ENCODE measurements at regions not wholly inside any gene's neighbourhood (a gene's known extent, or its start where the extent isn't known, plus 50 kb on each side); places are given as distances from the start of the nearest gene placed in this dataset.
A peak's percentile ranks its signal among the peaks of the same experiment; 100 is the strongest.
"Not testable (repeated sequence)": the region's sequence is repeated elsewhere in the genome, so short reads cannot be mapped to it uniquely, and the experiment has no call there.

- H3K9me3 ChIP-seq = no peaks in the 10 kb centered on the region
- peaks cover 0 to 15% (median 0%) of the 10 kb centered on the region in 3 donors for H3K4me1 ChIP-seq
- H3K4me3 ChIP-seq = no peak overlapping the region
- H3K36me3 ChIP-seq = no peaks in the 10 kb centered on the region
- no peaks in the 10 kb centered on the region for H3K27me3 ChIP-seq
- TF ChIP-seq EP300 (IDR thresholded peaks at IDR 0.05) (no peak), CTCF (IDR thresholded peaks at IDR 0.05) (no peak), POLR2AphosphoS5 (IDR thresholded peaks at IDR 0.05) (no peak), POLR2A (IDR thresholded peaks at IDR 0.05) (no peak)
- WGBS, 2 donors (ENCODE audit: low coverage in 1 of 2) = 36 to 63% methylated on average over 1 to 2 of the region's 2 CpGs
- no peak for ATAC-seq
- peak overlapping the region; percentile 2 to 76 (median 63) for H3K27ac ChIP-seq
Observed at GRCh38 chr6:63510353-63510686, 62.0 kb upstream of the LOC128125822 start.

GRCh38 chr6:63510849-63511248 is 61.4 kb upstream of the LOC128125822 start:
- no peaks in the 10 kb centered on the region for H3K36me3 ChIP-seq
- no peaks in the 10 kb centered on the region for H3K27me3 ChIP-seq
- ATAC-seq = no peak
- peaks cover 0 to 15% (median 0%) of the 10 kb centered on the region in 3 donors for H3K4me1 ChIP-seq
- no peak overlapping the region for H3K4me3 ChIP-seq
- peak overlapping the region in 2 of 4 donors; percentile 70 to 76 for H3K27ac ChIP-seq
- 78 to 100% methylated on average over 1 to 3 of the region's 4 CpGs for WGBS, 2 donors (ENCODE audit: low coverage in 1 of 2)
- TF ChIP-seq EP300 (IDR thresholded peaks at IDR 0.05) (no peak), POLR2AphosphoS5 (IDR thresholded peaks at IDR 0.05) (no peak), POLR2A (IDR thresholded peaks at IDR 0.05) (no peak), CTCF (IDR thresholded peaks at IDR 0.05) (no peak)
- H3K9me3 ChIP-seq = no peaks in the 10 kb centered on the region

- 57 to 83% methylated on average over 1 to 4 of the region's 4 CpGs for WGBS, 2 donors (ENCODE audit: low coverage in 1 of 2)
- Histone ChIP-seq H3K4me3 (no peak overlapping the region), H3K27me3 (no peaks in the 10 kb centered on the region), H3K4me1 (peaks cover 0 to 9% (median 0%) of the 10 kb centered on the region in 3 donors), H3K36me3 (no peaks in the 10 kb centered on the region), H3K9me3 (no peaks in the 10 kb centered on the region), H3K27ac (no peak overlapping the region)
- TF ChIP-seq EP300 (IDR thresholded peaks at IDR 0.05) = no peak
- no peak for TF ChIP-seq POLR2A (IDR thresholded peaks at IDR 0.05)
- no peak for TF ChIP-seq CTCF (IDR thresholded peaks at IDR 0.05)
- no peak for TF ChIP-seq POLR2AphosphoS5 (IDR thresholded peaks at IDR 0.05)
- ATAC-seq = no peak
Observed at GRCh38 chr6:63514488-63515173, 57.6 kb upstream of the LOC128125822 start.

- ATAC-seq, H3K9me3 ChIP-seq, H3K27ac ChIP-seq, H3K4me3 ChIP-seq, H3K36me3 ChIP-seq, H3K27me3 ChIP-seq, H3K4me1 ChIP-seq: not testable (repeated sequence)
- 88 to 92% methylated on average over 5 of the region's 5 CpGs for WGBS, 2 donors (ENCODE audit: low coverage in 1 of 2)
Observed at GRCh38 chr6:63515227-63515626, 57.1 kb upstream of the LOC128125822 start.

- ATAC-seq = no peak
- TF ChIP-seq EP300 (IDR thresholded peaks at IDR 0.05) (no peak), CTCF (IDR thresholded peaks at IDR 0.05) (no peak), POLR2A (IDR thresholded peaks at IDR 0.05) (no peak), POLR2AphosphoS5 (IDR thresholded peaks at IDR 0.05) (no peak)
- 53 to 57% methylated on average over 2 of the region's 2 CpGs for WGBS, 2 donors (ENCODE audit: low coverage in 1 of 2)
Observed at GRCh38 chr6:63516186-63516944, 55.9 kb upstream of the LOC128125822 start.

More at GRCh38 chr6:63516186-63516944, 55.9 kb upstream of the LOC128125822 start:
- Histone ChIP-seq H3K4me1 (no peaks in the 10 kb centered on the region), H3K27ac (no peak overlapping the region), H3K27me3 (no peaks in the 10 kb centered on the region), H3K4me3 (no peak overlapping the region), H3K9me3 (no peaks in the 10 kb centered on the region), H3K36me3 (no peaks in the 10 kb centered on the region)
